B cell (primary cell): ENCODE measurements at regions not wholly inside any gene's neighbourhood (a gene's known extent, or its start where the extent isn't known, plus 50 kb on each side); places are given as distances from the start of the nearest gene placed in this dataset.

ENCODE experiments used
- EZH2 ChIP-seq: IDR thresholded peaks from 2 replicates; pipeline ENCODE4 v1.6.1; 2012; ENCODE audit warnings: borderline replicate concordance, low read depth, mild to moderate bottlenecking, moderate library complexity, low read length; ENCODE audit not compliant: insufficient read depth, poor library complexity, severe bottlenecking
- TF ChIP-seq, protein P1 (sequence below): fragments of 200-600 bp; IDR thresholded peaks from one replicate; pipeline ENCODE4 v1.8.0; 2022; ENCODE audit warnings: antibody characterized with exemption, mild to moderate bottlenecking

DNA sequence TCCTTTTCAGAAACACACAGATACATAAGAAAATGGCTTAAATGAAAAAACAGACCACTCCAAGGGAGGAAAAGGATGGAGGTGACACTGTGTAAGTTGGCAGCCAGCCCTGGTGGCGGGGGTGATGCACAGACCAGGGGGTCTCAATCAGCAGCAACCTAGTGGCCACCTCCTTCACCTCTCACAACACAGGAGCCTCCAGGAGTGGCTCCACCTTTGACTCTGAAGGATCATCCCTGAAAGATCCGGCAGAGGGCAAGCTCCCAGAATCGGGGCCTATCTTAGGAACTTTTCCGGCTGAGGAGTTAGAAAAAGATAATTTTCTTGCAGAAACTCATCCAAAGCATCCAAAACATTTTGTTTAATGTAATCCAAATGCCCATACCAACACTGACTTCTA, 51.2 kb upstream of the SMYD2 start:
- TF ChIP-seq, protein P1, sequence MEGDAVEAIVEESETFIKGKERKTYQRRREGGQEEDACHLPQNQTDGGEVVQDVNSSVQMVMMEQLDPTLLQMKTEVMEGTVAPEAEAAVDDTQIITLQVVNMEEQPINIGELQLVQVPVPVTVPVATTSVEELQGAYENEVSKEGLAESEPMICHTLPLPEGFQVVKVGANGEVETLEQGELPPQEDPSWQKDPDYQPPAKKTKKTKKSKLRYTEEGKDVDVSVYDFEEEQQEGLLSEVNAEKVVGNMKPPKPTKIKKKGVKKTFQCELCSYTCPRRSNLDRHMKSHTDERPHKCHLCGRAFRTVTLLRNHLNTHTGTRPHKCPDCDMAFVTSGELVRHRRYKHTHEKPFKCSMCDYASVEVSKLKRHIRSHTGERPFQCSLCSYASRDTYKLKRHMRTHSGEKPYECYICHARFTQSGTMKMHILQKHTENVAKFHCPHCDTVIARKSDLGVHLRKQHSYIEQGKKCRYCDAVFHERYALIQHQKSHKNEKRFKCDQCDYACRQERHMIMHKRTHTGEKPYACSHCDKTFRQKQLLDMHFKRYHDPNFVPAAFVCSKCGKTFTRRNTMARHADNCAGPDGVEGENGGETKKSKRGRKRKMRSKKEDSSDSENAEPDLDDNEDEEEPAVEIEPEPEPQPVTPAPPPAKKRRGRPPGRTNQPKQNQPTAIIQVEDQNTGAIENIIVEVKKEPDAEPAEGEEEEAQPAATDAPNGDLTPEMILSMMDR = no peak
- TF ChIP-seq EZH2 = no peak
